Hepatocyte (in vitro differentiated cells): ENCODE measurements at regions not wholly inside any gene's neighbourhood (a gene's known extent, or its start where the extent isn't known, plus 50 kb on each side); places are given as distances from the start of the nearest gene placed in this dataset.

Source experiments
- CTCF ChIP-seq: fragments of 200-600 bp; sonication (generic); IDR thresholded peaks from 2 replicates; pipeline ENCODE4 v1.5.1; 2016; ENCODE audit warnings: antibody characterized with exemption, mild to moderate bottlenecking; ENCODE audit not compliant: poor library complexity
- EZH2 ChIP-seq: fragments of 200-600 bp; sonication (generic); IDR thresholded peaks from 2 replicates; pipeline ENCODE4 v1.6.1; 2016; ENCODE audit warnings: antibody characterized with exemption, mild to moderate bottlenecking, borderline replicate concordance

- TF ChIP-seq CTCF (no peak), EZH2 (no peak)
Measured at GRCh38 chr3:22732641-22733040, 470.5 kb upstream of the UBE2E2 start.
